Neural cell (in vitro differentiated cells): ENCODE measurements at regions not wholly inside any gene's neighbourhood (a gene's known extent, or its start where the extent isn't known, plus 50 kb on each side); places are given as distances from the start of the nearest gene placed in this dataset.

Source experiments
- H2AFZ ChIP-seq: fragments of 200-600, 300-800 bp; sonication (generic), shearing (Covaris generic); 2 replicates; pipeline ENCODE4 v1.6.0; 2014; ENCODE audit warnings: low read depth, mild to moderate bottlenecking, antibody characterized with exemption, low read length, moderate library complexity
- H3F3A ChIP-seq: fragments of 200-600 bp; shearing (Covaris generic); 2 replicates; pipeline ENCODE4 v1.6.1; 2016; ENCODE audit warnings: mild to moderate bottlenecking, moderate library complexity, mixed read lengths, antibody characterized with exemption, low read length; ENCODE audit not compliant: insufficient read depth, poor library complexity, severe bottlenecking
- H3K27ac ChIP-seq: fragments of 200-600, 300-800 bp; sonication (generic), shearing (Covaris generic); 2 replicates; pipeline ENCODE4 v1.5.1; 2014; ENCODE audit warnings: mild to moderate bottlenecking, low read length, moderate library complexity
- H3K27me3 ChIP-seq: fragments of 300-800, 200-600 bp; sonication (generic), shearing (Covaris generic); 2 replicates; pipeline ENCODE4 v1.6.0; 2014; ENCODE audit warnings: mild to moderate bottlenecking, low read depth, low read length, moderate library complexity; ENCODE audit not compliant: insufficient read depth
- H3K36me3 ChIP-seq: fragments of 300-800, 200-600 bp; sonication (generic), shearing (Covaris generic); 2 replicates; pipeline ENCODE4 v1.5.1; 2014; ENCODE audit warnings: mild to moderate bottlenecking, antibody characterized with exemption, low read length, moderate library complexity; ENCODE audit not compliant: insufficient read depth
- H3K4me2 ChIP-seq: fragments of 300-800, 200-600 bp; sonication (generic), shearing (Covaris generic); 2 replicates; pipeline ENCODE4 v1.6.0; 2014; ENCODE audit warnings: mild to moderate bottlenecking, low read length
- H3K4me3 ChIP-seq: fragments of 300-800, 200-600 bp; sonication (generic), shearing (Covaris generic); 2 replicates; pipeline ENCODE4 v1.5.1; 2014; ENCODE audit warnings: mild to moderate bottlenecking, low read length, moderate library complexity
- H3K79me2 ChIP-seq: fragments of 200-600 bp; shearing (Covaris generic); replicated peaks from 2 replicates; pipeline ENCODE4 v1.6.0; 2014; ENCODE audit warnings: mild to moderate bottlenecking, low read length, moderate library complexity; ENCODE audit not compliant: insufficient read depth
- H3K9ac ChIP-seq: fragments of 300-800, 200-600 bp; sonication (generic), shearing (Covaris generic); 2 replicates; pipeline ENCODE4 v1.6.1; 2016; ENCODE audit warnings: mild to moderate bottlenecking, low read length, mixed read lengths
- H3K9me2 ChIP-seq: fragments of 200-600 bp; shearing (Covaris generic); 2 replicates; pipeline ENCODE4 v1.6.1; 2016; ENCODE audit warnings: mild to moderate bottlenecking, low read length, mixed read lengths; ENCODE audit not compliant: insufficient read depth
- H3K9me3 ChIP-seq: fragments of 200-600, 300-800 bp; sonication (generic), shearing (Covaris generic); 2 replicates; pipeline ENCODE4 v1.6.1; 2016; ENCODE audit warnings: mild to moderate bottlenecking, mixed run types, low read length, moderate library complexity, mixed read lengths
- H4K20me1 ChIP-seq: fragments of 200-600 bp; shearing (Covaris generic); 2 replicates; pipeline ENCODE4 v1.6.1; 2016; ENCODE audit warnings: mild to moderate bottlenecking, mixed run types; ENCODE audit not compliant: insufficient read depth
- CTCF ChIP-seq: fragments of 450-650 bp; IDR thresholded peaks from 2 replicates; pipeline ENCODE4 v1.5.1; 2014; ENCODE audit warnings: antibody characterized with exemption, mild to moderate bottlenecking, moderate library complexity; ENCODE audit not compliant: poor library complexity, severe bottlenecking
- EP300 ChIP-seq: fragments of 450-650 bp; conservative IDR thresholded peaks from 2 replicates; pipeline ENCODE4 v1.6.1; 2014; ENCODE audit warnings: antibody characterized with exemption, mild to moderate bottlenecking, moderate library complexity; ENCODE audit not compliant: poor library complexity, severe bottlenecking
- EZH2 ChIP-seq: fragments of 200-600, 300-800 bp; shearing (Covaris generic), sonication (generic); IDR thresholded peaks from 2 replicates; pipeline ENCODE4 v1.6.1; 2014; ENCODE audit warnings: antibody characterized with exemption, low read length, borderline replicate concordance, mild to moderate bottlenecking; ENCODE audit not compliant: insufficient read depth, poor library complexity, severe bottlenecking
- MXI1 ChIP-seq: fragments of 450-650 bp; conservative IDR thresholded peaks from 2 replicates; pipeline ENCODE4 v1.6.1; 2014; ENCODE audit warnings: antibody characterized with exemption, mild to moderate bottlenecking; ENCODE audit not compliant: poor library complexity, severe bottlenecking
- POLR2AphosphoS5 ChIP-seq: IDR thresholded peaks from 2 replicates; pipeline ENCODE4 v1.6.1; 2012
- RAD21 ChIP-seq: fragments of 450-650 bp; conservative IDR thresholded peaks from 2 replicates; pipeline ENCODE4 v1.6.1; 2014; ENCODE audit warnings: antibody characterized with exemption, mild to moderate bottlenecking, moderate library complexity
- REST ChIP-seq: IDR thresholded peaks from 2 replicates; pipeline ENCODE4 v1.6.1; 2012; ENCODE audit warnings: borderline replicate concordance
- SMC3 ChIP-seq: fragments of 450-650 bp; conservative IDR thresholded peaks from 2 replicates; pipeline ENCODE4 v1.6.1; 2014; ENCODE audit warnings: antibody characterized with exemption, mild to moderate bottlenecking, moderate library complexity; ENCODE audit not compliant: poor library complexity
- TAF1 ChIP-seq: IDR thresholded peaks from 2 replicates; pipeline ENCODE4 v1.6.1; 2012; ENCODE audit warnings: low read depth

GRCh38 chr4:96342196-96342595, 502.3 kb downstream of the PDHA2 start:
- no peak overlapping the region for H2AFZ ChIP-seq
- TF ChIP-seq POLR2AphosphoS5 (no peak), RAD21 (no peak), CTCF (no peak), EP300 (no peak), MXI1 (no peak), SMC3 (no peak), TAF1 (no peak)

GRCh38 chr4:96342790-96343455, 503.0 kb downstream of the PDHA2 start:
- H3K79me2 ChIP-seq = no peaks in the 10 kb centered on the region
- H3F3A ChIP-seq = no peaks in the 10 kb centered on the region
- no peak overlapping the region for H3K4me3 ChIP-seq
- no peaks in the 10 kb centered on the region for H3K27me3 ChIP-seq
- H3K36me3 ChIP-seq = no peaks in the 10 kb centered on the region
- H3K9ac ChIP-seq = no peak overlapping the region
- H4K20me1 ChIP-seq = no peaks in the 10 kb centered on the region
- no peak for TF ChIP-seq RAD21
- no peak for TF ChIP-seq SMC3
- TF ChIP-seq CTCF = no peak
- TF ChIP-seq POLR2AphosphoS5 = no peak
- no peak for TF ChIP-seq TAF1
- TF ChIP-seq EZH2 = no peak
- TF ChIP-seq MXI1 = no peak
- no peak for TF ChIP-seq EP300
- TF ChIP-seq REST = no peak
- no peak overlapping the region for H3K27ac ChIP-seq
- no peaks in the 10 kb centered on the region for H3K9me3 ChIP-seq
- H3K4me2 ChIP-seq = no peak overlapping the region
- no peaks in the 10 kb centered on the region for H3K9me2 ChIP-seq
- no peak overlapping the region for H2AFZ ChIP-seq

More at GRCh38 chr4:96342196-96342595, 502.3 kb downstream of the PDHA2 start:
- no peak overlapping the region for H3K4me3 ChIP-seq
- H3K36me3 ChIP-seq = no peaks in the 10 kb centered on the region
- no peaks in the 10 kb centered on the region for H3K27me3 ChIP-seq
- no peaks in the 10 kb centered on the region for H3F3A ChIP-seq
- no peak overlapping the region for H3K27ac ChIP-seq
- no peaks in the 10 kb centered on the region for H3K79me2 ChIP-seq
- H3K9ac ChIP-seq = no peak overlapping the region
- H4K20me1 ChIP-seq = no peaks in the 10 kb centered on the region
- no peaks in the 10 kb centered on the region for H3K9me2 ChIP-seq
- H3K9me3 ChIP-seq = no peaks in the 10 kb centered on the region
- no peak overlapping the region for H3K4me2 ChIP-seq
